PC-9 (cell line): ENCODE measurements at regions not wholly inside any gene's neighbourhood (a gene's known extent, or its start where the extent isn't known, plus 50 kb on each side); places are given as distances from the start of the nearest gene placed in this dataset.

Source experiments
- BruUV-seq: library from RNA; stranded (reverse); fragments of 400-500 nt; replicated peaks from 2 replicates; lab custom pipeline; 2021; lab: Mats Ljungman, UMichigan
- CTCF ChIA-PET: fragments of 300-600 bp; sonication (Branson Sonifier 250); formaldehyde crosslinking; loops from one replicate; lab custom pipeline; 2022; ENCODE audit warnings: antibody characterized with exemption; lab: Charles Lee
- POLR2A ChIA-PET: fragments of 300-600 bp; sonication (Branson Sonifier 250); formaldehyde crosslinking; loops from one replicate; lab custom pipeline; 2022; ENCODE audit warnings: antibody characterized with exemption; ENCODE audit not compliant: unreplicated experiment; lab: Charles Lee
- DNase-seq, 2 experiments: peaks; one replicate each; pipeline versions ENCODE4 v3.0.0 to v3.0.0-alpha.2; 2015 to 2022; ENCODE audit warnings: mixed read lengths in 1 of 2
- H2AFZ ChIP-seq: fragments of 200-600 bp; sonication (generic); 2 replicates; pipeline ENCODE4 v1.8.1; 2017; ENCODE audit warnings: antibody characterized with exemption
- H3F3A ChIP-seq: fragments of 200-600 bp; sonication (generic); 2 replicates; pipeline ENCODE4 v1.8.1; 2017; ENCODE audit warnings: antibody characterized with exemption, mild to moderate bottlenecking, low read depth; ENCODE audit not compliant: insufficient read depth
- H3K27ac ChIP-seq: fragments of 200-600 bp; sonication (generic); 2 replicates; pipeline ENCODE4 v1.6.1; 2016; ENCODE audit warnings: mixed run types
- H3K27me3 ChIP-seq: fragments of 200-600 bp; sonication (generic); 2 replicates; pipeline ENCODE4 v1.6.1; 2016; ENCODE audit warnings: low read depth, mixed run types; ENCODE audit not compliant: insufficient read depth
- H3K36me3 ChIP-seq: fragments of 200-600 bp; sonication (generic); 2 replicates; pipeline ENCODE4 v1.6.1; 2016; ENCODE audit warnings: low read depth, mixed run types
- H3K4me1 ChIP-seq: fragments of 200-600 bp; sonication (generic); replicated peaks from 2 replicates; pipeline ENCODE4 v1.6.1; 2016; ENCODE audit warnings: mixed run types; ENCODE audit not compliant: insufficient read depth
- H3K4me2 ChIP-seq: fragments of 200-600 bp; sonication (generic); 2 replicates; pipeline ENCODE4 v1.6.1; 2017; ENCODE audit warnings: mixed run types
- H3K4me3 ChIP-seq: fragments of 200-600 bp; sonication (generic); 2 replicates; pipeline ENCODE4 v1.6.1; 2016; ENCODE audit warnings: mixed run types
- H3K79me2 ChIP-seq: fragments of 200-600 bp; sonication (generic); 2 replicates; pipeline ENCODE4 v1.6.1; 2017; ENCODE audit warnings: low read depth, mixed run types
- H3K9me2 ChIP-seq: fragments of 200-600 bp; sonication (generic); 2 replicates; pipeline ENCODE4 v1.8.1; 2017; ENCODE audit warnings: mild to moderate bottlenecking; ENCODE audit not compliant: insufficient read depth
- H3K9me3 ChIP-seq: fragments of 200-600 bp; sonication (generic); 2 replicates; pipeline ENCODE4 v1.8.1; 2016; ENCODE audit warnings: low read depth; ENCODE audit not compliant: insufficient read depth
- H4K20me1 ChIP-seq: fragments of 200-600 bp; sonication (generic); 2 replicates; pipeline ENCODE4 v1.8.1; 2017; ENCODE audit not compliant: insufficient read depth
- CTCF ChIP-seq: fragments of 200-600 bp; sonication (generic); conservative IDR thresholded peaks from 2 replicates; pipeline ENCODE4 v1.6.1; 2017; ENCODE audit warnings: mixed run types, antibody characterized with exemption, mild to moderate bottlenecking, moderate library complexity
- EZH2 ChIP-seq: fragments of 200-600 bp; sonication (generic); IDR thresholded peaks from 2 replicates; pipeline ENCODE4 v1.8.0; 2017; ENCODE audit warnings: antibody characterized with exemption, low read depth
- intact Hi-C: fragments of 100-400 bp; cut with micrococcal nuclease; formaldehyde crosslinking; loops from one replicate; pipeline ENCODE4 v1.10.0; 2022; ENCODE audit not compliant: unreplicated experiment

- Histone ChIP-seq H3K36me3 (no peaks in the 10 kb centered on the region), H2AFZ (peak overlapping the region; percentile 49), H4K20me1 (no peaks in the 10 kb centered on the region), H3K9me3 (no peaks in the 10 kb centered on the region), H3K4me3 (no peak overlapping the region; the same call in 1 of the 2 replicates), H3K4me2 (peak overlapping the region; percentile 52), H3K27me3 (no peaks in the 10 kb centered on the region), H3F3A (peaks cover 20% of the 10 kb centered on the region), H3K9me2 (no peaks in the 10 kb centered on the region), H3K27ac (peak overlapping the region; percentile 77), H3K79me2 (no peaks in the 10 kb centered on the region), H3K4me1 (peaks cover 57% of the 10 kb centered on the region)
- no TSS peak for BruUV-seq
- TF ChIP-seq CTCF (no peak), EZH2 (no peak)
- POLR2A ChIA-PET = interaction anchor here (0.5 to 0.7 kb wide), 3 partner anchors 172 to 1655 kb away, joined by 3 to 6 read pairs (median 6); no protein-coding TSS in a partner anchor
- intact Hi-C loops = loop anchor here (1.0 kb wide), 1 partner anchor 57 kb away; no protein-coding TSS in a partner anchor
- DNase-seq = peak; percentile 57 to 59
- CTCF ChIA-PET = interaction anchor here (0.5 to 1.6 kb wide), 3 partner anchors 15 to 377 kb away, joined by 4 to 5 read pairs (median 5); no protein-coding TSS in a partner anchor
These were observed 237.8 kb downstream of the LY86 start for GRCh38 chr6:6826095-6826901.

DNA sequence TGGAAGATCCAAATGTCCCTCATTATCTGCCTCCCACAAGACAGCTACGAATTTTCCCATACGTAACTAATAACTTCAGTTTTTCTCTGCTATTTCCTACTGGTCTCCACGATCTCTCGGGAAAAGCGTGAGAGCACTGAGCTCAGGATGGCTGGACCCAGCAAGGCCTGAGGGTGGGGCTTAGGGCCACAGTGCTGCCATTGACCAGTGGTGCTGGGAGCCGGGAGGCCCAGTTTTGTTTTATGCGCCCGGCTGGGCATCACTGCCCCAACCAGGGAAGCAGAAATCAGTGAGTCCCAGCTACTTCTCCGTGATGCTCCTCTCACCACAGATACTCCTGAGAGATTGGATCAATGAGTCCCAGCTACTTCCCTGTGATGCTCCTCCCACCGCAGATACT, 238.4 kb downstream of the LY86 start:
- H3K9me3 ChIP-seq = no peaks in the 10 kb centered on the region

More for the DNA sequence above, 238.4 kb downstream of the LY86 start:
- no TSS peak for BruUV-seq
- peaks cover 53% of the 10 kb centered on the region for H3K4me1 ChIP-seq
- TF ChIP-seq CTCF (no peak), EZH2 (no peak)
- H3K79me2 ChIP-seq = no peaks in the 10 kb centered on the region
- H3F3A ChIP-seq = peaks cover 16% of the 10 kb centered on the region
- intact Hi-C loops = loop anchor here (1.0 kb wide), 1 partner anchor 56 kb away; no protein-coding TSS in a partner anchor
- POLR2A ChIA-PET = no interaction called here
- no peak for DNase-seq
- no peak overlapping the region for H3K4me3 ChIP-seq
- no peaks in the 10 kb centered on the region for H3K9me2 ChIP-seq
- CTCF ChIA-PET = interaction anchor here (1.6 kb wide), 1 partner anchor 16 kb away, joined by 5 read pairs; no protein-coding TSS in a partner anchor
- H2AFZ ChIP-seq = peak overlapping the region; percentile 49; the same call in 1 of the 2 replicates
- no peaks in the 10 kb centered on the region for H4K20me1 ChIP-seq
- H3K27ac ChIP-seq = peak overlapping the region; percentile 77
- H3K4me2 ChIP-seq = peak overlapping the region; percentile 52
- H3K36me3 ChIP-seq = no peaks in the 10 kb centered on the region
- H3K27me3 ChIP-seq = no peaks in the 10 kb centered on the region
